GM19467 (cell line): ENCODE measurements at regions not wholly inside any gene's neighbourhood (a gene's known extent, or its start where the extent isn't known, plus 50 kb on each side); places are given as distances from the start of the nearest gene placed in this dataset.

Experiments used
- ATAC-seq: cut with Tn5 transposase; IDR thresholded peaks from one replicate; pipeline ENCODE4 v1.9.1; 2021; ENCODE audit warnings: mild to moderate bottlenecking, moderate library complexity; ENCODE audit not compliant: unreplicated experiment

- ATAC-seq: no peak
Observed at GRCh38 chr22:49282596-49282995, 545.1 kb downstream of the BRD1 start.

DNA sequence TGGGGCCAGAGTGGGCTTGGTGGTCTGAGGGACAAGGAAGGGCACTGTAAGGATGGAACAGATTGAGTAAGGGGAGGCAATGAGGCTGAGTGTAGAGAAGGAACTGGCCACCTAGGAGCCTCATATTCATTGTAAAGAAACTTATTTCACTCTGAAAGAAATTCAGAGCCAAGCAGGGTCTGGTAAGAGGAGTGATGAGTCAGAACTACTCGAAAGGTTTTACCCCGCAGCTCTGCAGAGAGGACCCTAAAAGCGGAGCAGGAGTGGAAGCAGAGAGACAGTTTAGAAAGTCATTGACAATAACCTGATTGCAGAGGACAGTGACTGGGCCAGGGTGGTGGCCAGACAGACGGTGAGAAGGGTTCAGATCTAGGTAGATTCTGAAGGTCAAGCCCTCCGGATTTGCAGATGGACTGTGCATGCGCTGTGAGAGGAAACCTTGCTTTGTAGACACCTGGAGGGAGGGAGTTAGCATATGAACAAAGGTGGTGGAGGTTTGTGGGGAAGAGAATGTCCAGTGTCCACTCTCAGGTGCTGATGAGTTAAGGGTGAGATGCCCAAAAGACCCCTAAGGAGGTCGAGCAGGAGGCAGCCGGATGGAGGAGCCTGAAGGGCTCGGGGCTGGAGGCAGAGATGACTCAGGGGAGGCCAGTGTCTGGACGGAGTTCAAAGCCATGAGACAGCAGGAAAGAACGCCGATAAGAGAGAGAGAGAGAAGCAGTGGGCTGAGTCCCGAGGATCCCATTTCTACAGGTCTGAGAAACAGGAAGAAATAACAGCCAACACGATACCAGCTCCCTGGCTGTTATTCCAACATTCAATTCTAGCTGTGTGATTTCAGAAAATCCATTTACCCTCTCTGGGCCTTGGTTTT lies 546.0 kb downstream of the BRD1 start:
- no peak for ATAC-seq

- no peak for ATAC-seq
Observed at GRCh38 chr22:49278340-49278739, 549.3 kb downstream of the BRD1 start.

- ATAC-seq: no peak
Observed at GRCh38 chr22:49276567-49276966, 551.1 kb downstream of the BRD1 start.

DNA sequence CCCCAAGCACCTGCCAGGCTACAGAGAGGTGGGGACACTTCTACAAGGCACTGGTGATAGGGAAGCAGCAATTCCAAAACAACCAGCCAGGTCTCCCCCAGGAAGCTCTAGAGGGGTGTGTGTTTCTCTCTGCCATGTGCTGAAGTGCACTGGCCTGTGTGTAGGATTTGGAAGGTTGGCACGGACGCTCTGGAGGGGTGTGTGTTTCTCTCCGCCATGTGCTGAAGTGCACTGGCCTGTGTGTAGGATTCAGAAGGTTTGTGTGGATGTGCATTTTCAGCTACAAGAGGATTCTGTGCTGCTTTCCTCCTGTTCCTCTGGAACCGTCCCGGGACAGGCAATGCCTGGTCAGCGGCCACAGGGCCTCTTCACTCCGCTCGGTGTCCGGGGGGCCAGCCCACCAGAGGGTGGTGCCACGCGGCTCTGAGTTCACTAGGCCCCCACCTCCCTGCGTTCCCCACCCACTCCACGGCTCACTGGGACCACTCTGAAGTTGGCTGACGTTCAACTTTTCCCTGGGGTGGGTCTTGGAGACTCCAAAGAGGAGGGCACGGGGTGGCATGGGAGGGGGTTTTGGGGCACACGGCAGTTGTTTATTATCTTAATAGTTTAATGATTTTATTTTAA lies 552.8 kb downstream of the BRD1 start:
- no peak for ATAC-seq

DNA sequence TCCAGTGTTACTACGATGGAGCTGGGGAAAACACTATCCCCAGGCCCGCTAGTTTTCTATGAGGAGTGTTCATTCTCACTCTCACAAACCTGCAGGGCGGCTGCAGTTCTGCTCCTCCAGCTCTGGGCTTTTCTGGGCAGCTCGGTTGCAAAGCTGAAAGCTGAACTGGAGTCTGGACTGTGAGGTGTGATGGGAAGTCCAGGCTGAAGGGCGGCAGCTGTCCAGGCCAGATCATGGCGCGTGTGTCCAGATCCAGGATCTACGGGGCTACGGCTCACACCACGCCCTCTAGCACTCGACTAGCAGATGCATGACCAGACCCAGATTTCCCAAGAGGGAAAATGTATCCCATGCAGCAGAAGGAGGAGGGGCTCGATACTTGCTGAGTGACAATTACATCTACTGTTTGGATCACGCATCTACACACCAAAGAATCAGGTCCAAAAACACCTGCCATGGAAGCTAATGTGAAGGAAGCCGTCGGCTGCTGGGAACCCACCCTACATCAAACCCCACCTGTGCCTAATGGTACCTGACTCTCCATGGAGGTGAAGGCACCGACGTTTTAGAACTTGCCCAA lies 555.0 kb downstream of the BRD1 start:
- no peak for ATAC-seq

- no peak for ATAC-seq
Observed at GRCh38 chr22:49271831-49272230, 555.8 kb downstream of the BRD1 start.

- ATAC-seq: no peak
Observed at GRCh38 chr22:49271369-49271727, 556.3 kb downstream of the BRD1 start.

- no peak for ATAC-seq
Observed at GRCh38 chr22:49270595-49271368, 556.9 kb downstream of the BRD1 start.

GRCh38 chr22:49269928-49270327 lies 557.7 kb downstream of the BRD1 start:
- ATAC-seq: no peak

DNA sequence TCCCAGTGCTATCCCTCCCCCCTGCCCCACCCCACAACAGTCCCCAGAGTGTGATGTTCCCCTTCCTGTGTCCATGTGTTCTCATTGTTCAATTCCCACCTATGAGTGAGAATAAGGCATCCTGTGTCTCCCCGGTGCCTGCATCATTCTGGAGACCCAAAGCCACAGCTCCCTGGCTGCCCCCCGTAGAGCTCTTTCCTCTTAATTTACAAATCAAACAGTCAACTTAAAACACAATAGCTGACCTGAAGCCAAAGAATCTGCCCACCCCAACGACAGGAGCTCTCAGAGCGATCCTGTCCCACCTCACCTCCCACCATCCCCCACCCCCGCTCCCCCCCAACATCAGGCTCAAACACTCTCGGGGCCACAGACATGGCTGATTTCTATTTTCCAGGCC lies 558.3 kb downstream of the BRD1 start:
- no peak for ATAC-seq

DNA sequence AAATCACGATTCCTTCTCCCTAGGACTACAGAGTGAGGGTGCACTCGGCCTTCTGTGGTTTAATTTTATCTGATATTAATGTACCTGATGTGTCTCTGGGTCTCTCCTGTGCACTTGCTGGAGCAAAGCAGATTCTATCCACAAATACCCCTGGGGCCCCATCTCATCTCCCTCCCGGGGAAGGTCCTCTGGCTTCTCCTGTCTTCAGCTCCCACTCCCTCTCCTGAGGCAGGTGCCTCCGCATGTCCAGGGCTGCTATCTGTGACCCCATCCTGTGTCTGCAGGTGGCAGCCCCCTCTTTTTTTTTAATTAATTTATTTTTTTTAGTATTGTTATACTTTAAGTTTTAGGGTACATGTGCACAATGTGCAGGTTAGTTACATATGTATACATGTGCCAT lies 558.7 kb downstream of the BRD1 start:
- no peak for ATAC-seq

- ATAC-seq: no peak
Observed at GRCh38 chr22:49267996-49268395, 559.7 kb downstream of the BRD1 start.

- no peak for ATAC-seq
Observed at GRCh38 chr22:49266561-49267519, 560.8 kb downstream of the BRD1 start.

GRCh38 chr22:49264696-49265095 lies 563.0 kb downstream of the BRD1 start:
- no peak for ATAC-seq

DNA sequence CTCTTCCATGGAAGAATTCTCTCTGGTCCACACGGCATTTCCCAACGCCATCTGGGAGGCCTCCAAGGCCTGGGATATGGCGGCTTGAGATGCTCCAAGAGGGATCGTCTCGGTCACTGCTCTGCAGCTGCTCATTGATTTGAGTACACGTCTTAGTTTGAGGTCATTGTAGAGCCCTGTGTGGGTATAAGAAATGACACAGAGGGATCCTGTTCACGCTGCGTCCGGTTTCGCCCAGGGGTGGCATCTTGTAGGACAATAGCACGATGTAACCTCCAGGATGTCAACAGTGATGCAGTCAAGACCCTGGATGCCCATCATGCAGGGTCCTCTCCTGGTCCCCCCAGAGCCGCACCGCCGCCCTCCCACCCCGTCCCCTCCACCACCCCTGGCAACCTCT lies 564.6 kb downstream of the BRD1 start:
- ATAC-seq: no peak

GRCh38 chr22:49262167-49262566 lies 565.5 kb downstream of the BRD1 start:
- ATAC-seq: no peak

GRCh38 chr22:49261616-49262015 lies 566.1 kb downstream of the BRD1 start:
- ATAC-seq: no peak

GRCh38 chr22:49260681-49261580 lies 566.7 kb downstream of the BRD1 start:
- ATAC-seq: no peak
